ENCODE measurements at regions not wholly inside any gene's neighbourhood (a gene's known extent, or its start where the extent isn't known, plus 50 kb on each side); places are given as distances from the start of the nearest gene placed in this dataset.

DNA sequence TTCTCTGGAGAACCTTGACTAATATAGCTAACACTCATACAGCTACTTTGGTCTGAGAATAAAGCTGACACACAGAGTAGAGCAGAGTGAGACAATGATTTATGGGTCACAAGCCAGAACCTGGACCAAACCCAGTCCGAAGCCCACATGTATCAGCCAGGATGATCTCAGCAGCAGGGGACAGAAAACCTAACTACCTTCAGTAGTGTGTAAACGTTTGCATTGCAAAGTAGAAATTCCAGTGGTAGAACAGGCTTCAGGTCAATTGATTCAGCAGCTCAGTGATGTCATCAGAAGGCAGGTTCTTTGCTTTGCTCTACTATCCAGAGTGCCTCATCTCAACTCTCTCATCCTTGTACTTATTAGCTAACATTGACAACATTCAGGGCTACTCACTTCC, 62.5 kb upstream of the PALS2 start:
- ChIA-PET SMC1A (ENCODE audit: uncharacterized antibody, unreplicated experiment) (no interaction called here), RAD21 (ENCODE audit: unreplicated experiment) (no interaction called here), CTCF (no interaction called here), POLR2A (no interaction called here)
- H4K20me1 ChIP-seq (ENCODE audit: control insufficient read depth, insufficient read depth), result no peaks in the 10 kb centered on the region
- no peak for DNase-seq (ENCODE audit: low read depth, low spot score)
- no peaks in the 10 kb centered on the region for H3K4me1 ChIP-seq (ENCODE audit: control insufficient read depth, insufficient read depth, low read length)
- H3K4me2 ChIP-seq (ENCODE audit: control insufficient read depth, insufficient read depth), result no peak overlapping the region
- no peak for FAIRE-seq
- no peaks in the 10 kb centered on the region for H3K79me2 ChIP-seq (ENCODE audit: control insufficient read depth, insufficient read depth, low read length)
- BruUV-seq (replicated peaks), result no TSS peak
- H3K9ac ChIP-seq (ENCODE audit: control insufficient read depth, insufficient read depth, low read length), result no peak overlapping the region
- no peaks in the 10 kb centered on the region for H3K36me3 ChIP-seq (ENCODE audit: control insufficient read depth in 2 of 2, insufficient read depth in 2 of 2, low read length in 1 of 2)
- no peak for ATAC-seq
- WGBS (ENCODE audit: insufficient coverage, insufficient replicate concordance, low lambda C conversion rate, missing lambda C conversion rate), result 6% methylated on average over 2 of the region's 2 CpGs
- no peak overlapping the region for H3K4me3 ChIP-seq
- H3K27ac ChIP-seq (ENCODE audit: control insufficient read depth, insufficient read depth), result no peak overlapping the region
- intact Hi-C loops (cut with micrococcal nuclease; ENCODE audit: unreplicated experiment) (no loop called here), in situ Hi-C loops (cut with MboI) (no loop called here)
- H3K27me3 ChIP-seq (replicated peaks in 1 of 2; ENCODE audit: control insufficient read depth in 2 of 2, insufficient read depth in 2 of 2, low read length in 1 of 2), result peaks cover 0 to 2% of the 10 kb centered on the region in 2 experiments; a peak in 2 of 4 replicates
- no peaks in the 10 kb centered on the region for H3K9me3 ChIP-seq (replicated peaks; ENCODE audit: control insufficient read depth, insufficient read depth, low read length)
- no peak overlapping the region for H2AFZ ChIP-seq (ENCODE audit: control insufficient read depth, low read depth, low read length)
- TF ChIP-seq, protein P1, sequence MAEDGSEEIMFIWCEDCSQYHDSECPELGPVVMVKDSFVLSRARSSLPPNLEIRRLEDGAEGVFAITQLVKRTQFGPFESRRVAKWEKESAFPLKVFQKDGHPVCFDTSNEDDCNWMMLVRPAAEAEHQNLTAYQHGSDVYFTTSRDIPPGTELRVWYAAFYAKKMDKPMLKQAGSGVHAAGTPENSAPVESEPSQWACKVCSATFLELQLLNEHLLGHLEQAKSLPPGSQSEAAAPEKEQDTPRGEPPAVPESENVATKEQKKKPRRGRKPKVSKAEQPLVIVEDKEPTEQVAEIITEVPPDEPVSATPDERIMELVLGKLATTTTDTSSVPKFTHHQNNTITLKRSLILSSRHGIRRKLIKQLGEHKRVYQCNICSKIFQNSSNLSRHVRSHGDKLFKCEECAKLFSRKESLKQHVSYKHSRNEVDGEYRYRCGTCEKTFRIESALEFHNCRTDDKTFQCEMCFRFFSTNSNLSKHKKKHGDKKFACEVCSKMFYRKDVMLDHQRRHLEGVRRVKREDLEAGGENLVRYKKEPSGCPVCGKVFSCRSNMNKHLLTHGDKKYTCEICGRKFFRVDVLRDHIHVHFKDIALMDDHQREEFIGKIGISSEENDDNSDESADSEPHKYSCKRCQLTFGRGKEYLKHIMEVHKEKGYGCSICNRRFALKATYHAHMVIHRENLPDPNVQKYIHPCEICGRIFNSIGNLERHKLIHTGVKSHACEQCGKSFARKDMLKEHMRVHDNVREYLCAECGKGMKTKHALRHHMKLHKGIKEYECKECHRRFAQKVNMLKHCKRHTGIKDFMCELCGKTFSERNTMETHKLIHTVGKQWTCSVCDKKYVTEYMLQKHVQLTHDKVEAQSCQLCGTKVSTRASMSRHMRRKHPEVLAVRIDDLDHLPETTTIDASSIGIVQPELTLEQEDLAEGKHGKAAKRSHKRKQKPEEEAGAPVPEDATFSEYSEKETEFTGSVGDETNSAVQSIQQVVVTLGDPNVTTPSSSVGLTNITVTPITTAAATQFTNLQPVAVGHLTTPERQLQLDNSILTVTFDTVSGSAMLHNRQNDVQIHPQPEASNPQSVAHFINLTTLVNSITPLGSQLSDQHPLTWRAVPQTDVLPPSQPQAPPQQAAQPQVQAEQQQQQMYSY (CRISPR knock-in tag; IDR thresholded peaks at IDR 0.05), result no peak
- TF ChIP-seq RUNX3 (IDR thresholded peaks at IDR 0.05; ENCODE audit: low read length) (no peak), STAT3 (IDR thresholded peaks at IDR 0.05; ENCODE audit: low read depth, low read length) (no peak), CREM (IDR thresholded peaks at IDR 0.05; ENCODE audit: low read depth) (no peak), TCF7 (IDR thresholded peaks at IDR 0.05; ENCODE audit: borderline replicate concordance) (no peak), NFYA (IDR thresholded peaks at IDR 0.05; ENCODE audit: borderline replicate concordance, low read depth, low read length) (no peak), SMARCA5 (IDR thresholded peaks at IDR 0.05) (no peak), YBX1 (IDR thresholded peaks at IDR 0.05) (no peak)
- TF ChIP-seq, protein P2, sequence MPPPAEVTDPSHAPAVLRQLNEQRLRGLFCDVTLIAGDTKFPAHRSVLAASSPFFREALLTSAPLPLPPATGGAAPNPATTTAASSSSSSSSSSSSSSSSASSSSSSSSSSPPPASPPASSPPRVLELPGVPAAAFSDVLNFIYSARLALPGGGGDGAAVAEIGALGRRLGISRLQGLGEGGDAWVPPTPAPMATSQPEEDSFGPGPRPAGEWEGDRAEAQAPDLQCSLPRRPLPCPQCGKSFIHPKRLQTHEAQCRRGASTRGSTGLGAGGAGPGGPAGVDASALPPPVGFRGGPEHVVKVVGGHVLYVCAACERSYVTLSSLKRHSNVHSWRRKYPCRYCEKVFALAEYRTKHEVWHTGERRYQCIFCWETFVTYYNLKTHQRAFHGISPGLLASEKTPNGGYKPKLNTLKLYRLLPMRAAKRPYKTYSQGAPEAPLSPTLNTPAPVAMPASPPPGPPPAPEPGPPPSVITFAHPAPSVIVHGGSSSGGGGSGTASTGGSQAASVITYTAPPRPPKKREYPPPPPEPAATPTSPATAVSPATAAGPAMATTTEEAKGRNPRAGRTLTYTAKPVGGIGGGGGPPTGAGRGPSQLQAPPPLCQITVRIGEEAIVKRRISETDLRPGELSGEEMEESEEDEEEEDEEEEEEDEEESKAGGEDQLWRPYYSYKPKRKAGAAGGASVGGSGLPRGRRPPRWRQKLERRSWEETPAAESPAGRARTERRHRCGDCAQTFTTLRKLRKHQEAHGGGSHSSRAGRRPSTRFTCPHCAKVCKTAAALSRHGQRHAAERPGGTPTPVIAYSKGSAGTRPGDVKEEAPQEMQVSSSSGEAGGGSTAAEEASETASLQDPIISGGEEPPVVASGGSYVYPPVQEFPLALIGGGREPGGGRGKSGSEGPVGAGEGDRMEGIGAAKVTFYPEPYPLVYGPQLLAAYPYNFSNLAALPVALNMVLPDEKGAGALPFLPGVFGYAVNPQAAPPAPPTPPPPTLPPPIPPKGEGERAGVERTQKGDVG (CRISPR knock-in tag; IDR thresholded peaks at IDR 0.05), result no peak
- TF ChIP-seq, protein P3, sequence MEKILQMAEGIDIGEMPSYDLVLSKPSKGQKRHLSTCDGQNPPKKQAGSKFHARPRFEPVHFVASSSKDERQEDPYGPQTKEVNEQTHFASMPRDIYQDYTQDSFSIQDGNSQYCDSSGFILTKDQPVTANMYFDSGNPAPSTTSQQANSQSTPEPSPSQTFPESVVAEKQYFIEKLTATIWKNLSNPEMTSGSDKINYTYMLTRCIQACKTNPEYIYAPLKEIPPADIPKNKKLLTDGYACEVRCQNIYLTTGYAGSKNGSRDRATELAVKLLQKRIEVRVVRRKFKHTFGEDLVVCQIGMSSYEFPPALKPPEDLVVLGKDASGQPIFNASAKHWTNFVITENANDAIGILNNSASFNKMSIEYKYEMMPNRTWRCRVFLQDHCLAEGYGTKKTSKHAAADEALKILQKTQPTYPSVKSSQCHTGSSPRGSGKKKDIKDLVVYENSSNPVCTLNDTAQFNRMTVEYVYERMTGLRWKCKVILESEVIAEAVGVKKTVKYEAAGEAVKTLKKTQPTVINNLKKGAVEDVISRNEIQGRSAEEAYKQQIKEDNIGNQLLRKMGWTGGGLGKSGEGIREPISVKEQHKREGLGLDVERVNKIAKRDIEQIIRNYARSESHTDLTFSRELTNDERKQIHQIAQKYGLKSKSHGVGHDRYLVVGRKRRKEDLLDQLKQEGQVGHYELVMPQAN (conservative IDR thresholded peaks at IDR 0.05), result no peak
- TF ChIP-seq, protein P4, sequence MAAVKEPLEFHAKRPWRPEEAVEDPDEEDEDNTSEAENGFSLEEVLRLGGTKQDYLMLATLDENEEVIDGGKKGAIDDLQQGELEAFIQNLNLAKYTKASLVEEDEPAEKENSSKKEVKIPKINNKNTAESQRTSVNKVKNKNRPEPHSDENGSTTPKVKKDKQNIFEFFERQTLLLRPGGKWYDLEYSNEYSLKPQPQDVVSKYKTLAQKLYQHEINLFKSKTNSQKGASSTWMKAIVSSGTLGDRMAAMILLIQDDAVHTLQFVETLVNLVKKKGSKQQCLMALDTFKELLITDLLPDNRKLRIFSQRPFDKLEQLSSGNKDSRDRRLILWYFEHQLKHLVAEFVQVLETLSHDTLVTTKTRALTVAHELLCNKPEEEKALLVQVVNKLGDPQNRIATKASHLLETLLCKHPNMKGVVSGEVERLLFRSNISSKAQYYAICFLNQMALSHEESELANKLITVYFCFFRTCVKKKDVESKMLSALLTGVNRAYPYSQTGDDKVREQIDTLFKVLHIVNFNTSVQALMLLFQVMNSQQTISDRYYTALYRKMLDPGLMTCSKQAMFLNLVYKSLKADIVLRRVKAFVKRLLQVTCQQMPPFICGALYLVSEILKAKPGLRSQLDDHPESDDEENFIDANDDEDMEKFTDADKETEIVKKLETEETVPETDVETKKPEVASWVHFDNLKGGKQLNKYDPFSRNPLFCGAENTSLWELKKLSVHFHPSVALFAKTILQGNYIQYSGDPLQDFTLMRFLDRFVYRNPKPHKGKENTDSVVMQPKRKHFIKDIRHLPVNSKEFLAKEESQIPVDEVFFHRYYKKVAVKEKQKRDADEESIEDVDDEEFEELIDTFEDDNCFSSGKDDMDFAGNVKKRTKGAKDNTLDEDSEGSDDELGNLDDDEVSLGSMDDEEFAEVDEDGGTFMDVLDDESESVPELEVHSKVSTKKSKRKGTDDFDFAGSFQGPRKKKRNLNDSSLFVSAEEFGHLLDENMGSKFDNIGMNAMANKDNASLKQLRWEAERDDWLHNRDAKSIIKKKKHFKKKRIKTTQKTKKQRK (IDR thresholded peaks at IDR 0.05; ENCODE audit: low read depth, low read length), result no peak

Measured in GM12878 (cell line).